Activated CD8-positive, alpha-beta memory T cell treated with anti-CD3 and anti-CD28 coated beads, Interleukin-2, amount 10 ng/mL, durations not matched to agents 7 days and 5 days (primary cell): ENCODE measurements at regions not wholly inside any gene's neighbourhood (a gene's known extent, or its start where the extent isn't known, plus 50 kb on each side); places are given as distances from the start of the nearest gene placed in this dataset.
A peak's percentile ranks its signal among the peaks of the same experiment; 100 is the strongest.

Experiments
- ATAC-seq: fragments of 150-1000 bp; cut with Tn5 transposase; one replicate; pipeline ENCODE4 v1.10.0; 2021; ENCODE audit warnings: moderate library complexity
- CTCF ChIA-PET: fragments of 350-600 bp; sonication (Branson Sonifier 250); formaldehyde crosslinking; loops from one replicate; lab custom pipeline; 2021; ENCODE audit warnings: antibody characterized with exemption; lab: Charles Lee
- DNase-seq: peaks from one replicate; pipeline ENCODE4 v3.0.0-alpha.2; 2020
- H3K27ac Mint-ChIP-seq: one replicate; pipeline ENCODE4 v1.8.0; 2021; ENCODE audit warnings: mild to moderate bottlenecking, mixed read lengths
- H3K27me3 Mint-ChIP-seq: one replicate; pipeline ENCODE4 v1.8.0; 2021; ENCODE audit warnings: mixed read lengths
- H3K36me3 Mint-ChIP-seq: one replicate; pipeline ENCODE4 v1.8.0; 2021; ENCODE audit warnings: mild to moderate bottlenecking, mixed read lengths
- H3K4me1 Mint-ChIP-seq: one replicate; pipeline ENCODE4 v1.8.0; 2021; ENCODE audit warnings: mixed read lengths
- H3K4me3 Mint-ChIP-seq: one replicate; pipeline ENCODE4 v1.8.0; 2021; ENCODE audit warnings: mild to moderate bottlenecking, moderate library complexity, mixed read lengths
- H3K9me3 Mint-ChIP-seq: one replicate; pipeline ENCODE4 v1.8.0; 2022; ENCODE audit warnings: low read depth, mixed read lengths

DNA sequence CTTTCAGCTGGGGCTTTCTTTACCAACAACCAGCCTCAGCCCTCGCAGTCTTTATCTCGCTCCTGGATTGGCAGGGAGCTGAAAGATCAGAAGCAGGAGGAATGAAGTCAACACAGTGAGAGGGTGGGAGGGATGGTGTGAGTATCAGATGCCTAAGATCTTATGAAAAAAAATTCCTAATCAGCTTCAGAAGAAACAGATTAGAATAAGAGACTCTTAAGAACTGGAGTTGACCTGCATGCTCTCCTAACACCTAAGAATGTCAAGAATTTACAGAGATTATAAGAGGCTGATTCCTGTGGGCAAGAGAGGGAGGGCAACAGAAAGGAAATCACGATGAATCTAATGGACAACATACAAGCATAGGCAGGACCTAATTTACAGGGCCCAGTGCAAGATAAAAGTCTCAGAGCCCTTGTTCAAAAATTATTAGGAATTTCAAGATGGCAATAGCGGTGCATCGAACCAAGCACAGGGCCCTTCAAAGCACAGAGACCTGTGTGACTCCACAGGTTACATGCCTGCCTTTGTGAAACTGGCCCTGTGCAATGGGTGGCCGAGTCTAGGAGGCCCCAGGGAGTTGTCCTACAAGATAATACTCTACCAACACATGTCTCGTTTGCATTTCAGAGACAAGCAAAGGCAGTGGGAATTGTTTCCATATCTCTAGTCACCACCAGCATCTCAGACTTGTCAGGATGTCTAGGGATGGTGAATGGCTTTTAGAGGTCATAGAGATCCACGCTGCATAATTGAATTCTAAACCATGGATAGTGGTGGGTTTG is 65.3 kb upstream of the PPP2R5A start:
- Mint-ChIP-seq H3K4me3 (no peak overlapping the region), H3K36me3 (no peaks in the 10 kb centered on the region), H3K27ac (no peak overlapping the region), H3K27me3 (peaks cover 2% of the 10 kb centered on the region), H3K9me3 (no peaks in the 10 kb centered on the region), H3K4me1 (peaks cover 26% of the 10 kb centered on the region)
- ATAC-seq (no peak), DNase-seq (no peak)
- CTCF ChIA-PET = no interaction called here

DNA sequence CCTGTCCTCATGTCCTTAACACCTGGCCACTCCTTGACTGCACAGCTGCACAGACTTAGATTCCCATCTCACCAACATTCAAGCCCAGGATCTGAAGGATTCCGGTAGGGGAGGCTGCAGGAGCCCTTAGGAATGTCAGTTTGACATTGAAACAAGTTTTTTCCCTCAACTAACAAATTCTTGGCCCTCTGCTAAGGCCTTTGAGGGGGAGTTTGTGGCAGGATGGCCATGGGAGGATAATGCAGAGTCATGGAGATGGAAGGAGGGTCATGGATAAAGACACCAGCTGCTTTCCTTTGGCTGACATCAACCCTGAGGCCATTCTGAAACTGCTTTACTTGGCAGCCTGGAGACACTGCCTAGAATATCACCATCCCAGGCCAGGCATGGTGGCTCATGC is 63.4 kb upstream of the PPP2R5A start:
- Mint-ChIP-seq H3K36me3 (no peaks in the 10 kb centered on the region), H3K9me3 (no peaks in the 10 kb centered on the region), H3K27ac (no peak overlapping the region), H3K4me3 (no peak overlapping the region), H3K4me1 (peaks cover 43% of the 10 kb centered on the region), H3K27me3 (no peaks in the 10 kb centered on the region)
- ATAC-seq (no peak), DNase-seq (no peak)
- CTCF ChIA-PET = no interaction called here

DNA sequence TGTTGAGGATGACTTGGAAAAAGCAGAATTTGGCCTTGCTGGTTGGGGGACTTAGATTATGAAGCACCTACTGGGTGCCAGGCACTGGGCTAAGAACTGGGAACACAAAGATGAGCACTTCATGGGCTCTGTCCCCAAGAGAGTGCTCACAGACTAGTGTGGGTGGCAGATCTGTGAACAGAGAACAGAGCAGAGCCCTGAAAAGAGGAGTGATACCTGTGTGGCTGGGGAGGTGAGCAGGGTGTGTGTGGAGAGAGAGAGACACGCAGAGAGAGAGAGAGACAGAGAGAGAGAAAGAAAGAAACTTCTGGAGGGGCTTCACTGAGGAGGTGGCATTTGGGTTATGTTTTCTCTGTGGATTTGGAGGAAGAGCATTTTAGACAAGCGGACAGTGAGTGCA is 61.1 kb upstream of the PPP2R5A start:
- ATAC-seq (no peak), DNase-seq (no peak)
- Mint-ChIP-seq H3K27ac (peak overlapping the region; percentile 10), H3K36me3 (no peaks in the 10 kb centered on the region), H3K27me3 (no peaks in the 10 kb centered on the region), H3K4me1 (peaks cover 36% of the 10 kb centered on the region), H3K9me3 (no peaks in the 10 kb centered on the region), H3K4me3 (no peak overlapping the region)
- CTCF ChIA-PET = no interaction called here

DNA sequence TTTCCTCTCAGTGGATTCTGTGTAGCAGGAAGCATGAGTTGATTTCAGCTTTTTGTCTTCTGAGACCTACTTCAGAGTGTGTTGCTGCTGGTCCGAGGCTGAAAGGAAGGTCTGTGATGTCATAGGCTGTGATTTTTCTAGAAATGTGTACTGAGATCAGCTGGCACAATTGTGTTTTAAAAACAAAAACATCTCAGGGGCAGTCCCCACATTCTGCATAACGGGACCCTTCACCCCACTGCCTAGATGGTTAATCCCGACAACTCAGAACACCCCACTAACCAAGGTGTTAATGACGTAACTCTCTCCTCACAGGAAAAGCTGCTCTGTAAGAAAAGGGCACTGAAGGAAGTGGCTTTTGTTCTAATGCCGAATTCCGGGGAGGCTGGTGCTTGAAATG is 59.8 kb upstream of the PPP2R5A start:
- CTCF ChIA-PET = interaction anchor here (1.0 to 1.6 kb wide), 3 partner anchors 61 to 230 kb away, joined by 3 to 4 read pairs (median 3); partner anchors contain the start of genes DTL and INTS7
- Mint-ChIP-seq H3K27me3 (no peaks in the 10 kb centered on the region), H3K36me3 (no peaks in the 10 kb centered on the region), H3K4me3 (peak overlapping the region; percentile 53), H3K9me3 (no peaks in the 10 kb centered on the region), H3K27ac (peak overlapping the region; percentile 87), H3K4me1 (peaks cover 29% of the 10 kb centered on the region)
- ATAC-seq = peak; percentile 82
- DNase-seq = peak; percentile 61

DNA sequence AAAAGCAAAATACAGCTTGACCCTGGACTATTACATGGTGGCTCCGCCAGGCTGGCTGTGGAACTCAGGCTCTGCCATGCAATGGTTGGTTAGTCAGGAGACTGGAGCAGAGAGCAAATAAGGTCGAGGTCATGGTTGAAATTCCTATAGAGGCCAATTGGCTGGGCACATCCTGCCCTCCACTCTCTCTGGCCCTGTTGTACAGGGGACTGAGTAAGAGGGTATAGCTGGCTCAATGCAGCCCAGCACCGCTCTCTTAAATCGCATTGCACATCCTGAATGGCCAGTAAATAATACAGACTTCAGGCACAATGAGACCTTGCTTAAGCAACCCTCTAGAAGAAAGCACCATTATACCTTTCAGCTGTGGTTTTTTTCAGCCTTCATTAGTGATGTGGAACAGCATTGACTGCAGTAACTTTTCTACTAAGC is 59.3 kb upstream of the PPP2R5A start:
- no peak for DNase-seq
- no peaks in the 10 kb centered on the region for H3K36me3 Mint-ChIP-seq
- peaks cover 29% of the 10 kb centered on the region for H3K4me1 Mint-ChIP-seq
- no peaks in the 10 kb centered on the region for H3K9me3 Mint-ChIP-seq
- H3K4me3 Mint-ChIP-seq = no peak overlapping the region
- H3K27ac Mint-ChIP-seq = peak overlapping the region; percentile 87
- peak; percentile 55 for ATAC-seq
- H3K27me3 Mint-ChIP-seq = no peaks in the 10 kb centered on the region
- CTCF ChIA-PET = interaction anchor here (1.0 to 1.6 kb wide), 3 partner anchors 30 to 230 kb away, joined by 3 to 5 read pairs (median 3); no protein-coding TSS in a partner anchor

DNA sequence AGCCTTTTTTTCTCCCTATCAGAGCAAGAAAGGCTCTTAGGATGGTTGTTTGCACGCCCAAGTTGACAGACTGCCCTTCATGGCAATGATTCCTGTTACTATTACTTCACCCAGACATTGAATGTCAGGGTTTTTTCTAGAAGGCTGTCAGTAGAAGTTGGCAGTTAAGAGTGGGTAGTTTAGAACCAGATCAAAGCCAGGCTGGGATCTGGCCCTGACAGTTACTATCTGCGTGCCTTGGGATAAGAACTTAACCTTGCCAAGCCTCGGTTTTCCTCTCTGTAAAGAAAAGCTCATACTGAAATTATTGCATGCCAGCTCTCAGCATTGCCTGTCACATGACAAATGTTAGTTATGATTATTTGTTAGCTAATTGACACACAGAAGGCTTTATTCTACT is 58.7 kb upstream of the PPP2R5A start:
- peak overlapping the region; percentile 44 for H3K27ac Mint-ChIP-seq
- ATAC-seq (no peak), DNase-seq (no peak)
- H3K4me1 Mint-ChIP-seq = peaks cover 29% of the 10 kb centered on the region
- no peaks in the 10 kb centered on the region for H3K27me3 Mint-ChIP-seq
- no peak overlapping the region for H3K4me3 Mint-ChIP-seq
- CTCF ChIA-PET = interaction anchor here (1.0 to 1.6 kb wide), 2 partner anchors 30 to 229 kb away, joined by 3 to 5 read pairs; no protein-coding TSS in a partner anchor
- H3K36me3 Mint-ChIP-seq = no peaks in the 10 kb centered on the region
- no peaks in the 10 kb centered on the region for H3K9me3 Mint-ChIP-seq

DNA sequence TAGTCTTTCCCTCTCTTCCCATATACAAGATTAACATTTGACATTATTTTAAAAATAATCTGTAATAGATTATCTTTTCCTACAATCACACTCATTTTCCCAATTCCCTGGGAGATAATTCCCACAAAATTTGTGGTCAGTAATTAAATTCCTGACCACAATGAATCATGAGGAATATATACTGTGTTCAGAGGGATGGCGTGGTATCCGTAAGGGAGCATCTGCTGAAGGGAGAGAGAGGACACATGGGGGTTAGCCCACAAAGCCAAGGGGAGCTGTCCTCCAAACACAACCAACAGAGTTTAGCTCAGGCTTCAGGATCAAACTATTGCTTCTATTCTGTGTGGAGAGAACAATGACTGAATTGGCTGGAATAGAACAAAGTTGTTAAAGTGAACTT is 57.1 kb upstream of the PPP2R5A start:
- CTCF ChIA-PET = interaction anchor here (1.9 kb wide), 1 partner anchor 193 kb away, joined by 4 read pairs; the partner anchor contains the start of genes DTL and INTS7
- Mint-ChIP-seq H3K4me3 (no peak overlapping the region), H3K27ac (no peak overlapping the region), H3K27me3 (no peaks in the 10 kb centered on the region), H3K36me3 (peaks cover 2% of the 10 kb centered on the region), H3K4me1 (peaks cover 40% of the 10 kb centered on the region), H3K9me3 (no peaks in the 10 kb centered on the region)
- no peak for ATAC-seq
- no peak for DNase-seq

DNA sequence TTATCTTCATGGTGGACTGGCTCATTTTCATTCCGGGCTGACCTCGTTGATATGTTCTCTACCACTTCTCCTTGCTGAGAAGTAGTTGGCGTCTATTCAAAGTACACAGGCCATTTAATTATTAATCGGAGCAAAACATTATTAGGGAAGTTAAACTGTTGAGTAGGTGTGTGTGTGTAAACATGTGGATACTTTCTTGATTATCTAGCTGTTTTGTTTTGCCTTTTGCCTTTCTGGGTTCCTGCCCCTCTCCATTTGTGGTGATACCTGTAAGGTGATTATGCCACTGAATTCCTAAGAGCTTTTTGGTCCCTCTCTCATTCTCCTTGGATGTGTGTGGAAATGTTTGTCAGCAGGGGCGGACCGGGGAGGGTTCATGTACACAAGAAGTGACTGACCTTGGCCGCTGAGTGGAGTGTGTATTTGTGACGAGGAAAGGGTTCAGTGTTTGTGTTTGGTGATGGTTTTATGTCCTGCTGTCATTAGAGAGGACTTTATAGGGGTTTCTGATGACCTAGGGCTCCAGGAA is 56.6 kb upstream of the PPP2R5A start:
- no peaks in the 10 kb centered on the region for H3K27me3 Mint-ChIP-seq
- H3K4me1 Mint-ChIP-seq = peaks cover 45% of the 10 kb centered on the region
- no peaks in the 10 kb centered on the region for H3K9me3 Mint-ChIP-seq
- DNase-seq (no peak), ATAC-seq (no peak)
- peaks cover 2% of the 10 kb centered on the region for H3K36me3 Mint-ChIP-seq
- CTCF ChIA-PET = interaction anchor here (1.9 kb wide), 1 partner anchor 194 kb away, joined by 4 read pairs; the partner anchor contains the start of genes DTL and INTS7
- no peak overlapping the region for H3K27ac Mint-ChIP-seq
- no peak overlapping the region for H3K4me3 Mint-ChIP-seq

DNA sequence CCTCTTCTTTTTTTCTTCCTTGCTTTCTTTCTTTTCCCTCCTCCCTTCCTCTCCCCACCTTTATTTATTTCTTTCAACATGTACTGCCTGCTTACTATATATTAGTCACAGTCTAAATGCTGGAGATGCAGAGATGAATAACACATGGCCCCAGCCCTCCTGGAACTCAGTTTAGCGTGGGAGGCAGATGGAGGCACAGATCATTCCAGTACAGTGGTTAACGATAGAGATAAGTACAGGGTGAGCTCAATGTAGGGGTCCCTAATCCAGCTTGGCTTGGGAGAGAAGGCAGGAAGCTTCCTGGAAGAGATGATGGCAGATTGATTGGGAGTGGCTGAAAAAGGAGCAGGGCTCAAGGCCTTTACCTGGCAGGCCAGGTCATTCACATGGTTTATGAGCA is 55.6 kb upstream of the PPP2R5A start:
- peaks cover 44% of the 10 kb centered on the region for H3K4me1 Mint-ChIP-seq
- H3K27ac Mint-ChIP-seq = no peak overlapping the region
- no peak for ATAC-seq

DNA sequence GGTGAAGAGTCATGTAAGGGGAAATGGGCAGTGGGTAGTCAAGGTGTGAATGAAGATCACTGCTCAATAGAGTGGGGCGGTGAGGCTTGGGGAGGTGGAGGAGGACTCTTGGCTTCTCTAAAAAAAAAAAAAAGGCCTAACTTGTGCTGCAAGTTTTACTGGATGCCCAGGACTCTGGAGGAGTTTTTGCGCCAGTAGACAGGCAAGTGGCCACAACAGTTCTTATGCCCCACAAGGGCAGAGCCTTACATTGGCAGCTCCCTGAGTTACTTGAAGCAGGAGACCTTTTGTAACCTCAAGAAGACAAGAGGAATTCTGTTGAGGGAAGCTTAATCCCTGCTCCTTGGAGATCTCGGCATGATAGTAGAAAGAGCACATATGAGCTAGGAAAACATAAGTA is 54.9 kb upstream of the PPP2R5A start:
- ATAC-seq (no peak), DNase-seq (no peak)
- H3K27ac Mint-ChIP-seq = no peak overlapping the region
- peaks cover 2% of the 10 kb centered on the region for H3K36me3 Mint-ChIP-seq
- CTCF ChIA-PET = no interaction called here
- no peak overlapping the region for H3K4me3 Mint-ChIP-seq
- H3K27me3 Mint-ChIP-seq = no peaks in the 10 kb centered on the region
- peaks cover 42% of the 10 kb centered on the region for H3K4me1 Mint-ChIP-seq
- H3K9me3 Mint-ChIP-seq = no peaks in the 10 kb centered on the region

More for the DNA sequence above, 55.6 kb upstream of the PPP2R5A start:
- no peak for DNase-seq
- CTCF ChIA-PET = interaction anchor here (1.9 kb wide), 1 partner anchor 195 kb away, joined by 4 read pairs; the partner anchor contains the start of genes DTL and INTS7
- Mint-ChIP-seq H3K36me3 (peaks cover 2% of the 10 kb centered on the region), H3K27me3 (no peaks in the 10 kb centered on the region), H3K9me3 (no peaks in the 10 kb centered on the region), H3K4me3 (no peak overlapping the region)

DNA sequence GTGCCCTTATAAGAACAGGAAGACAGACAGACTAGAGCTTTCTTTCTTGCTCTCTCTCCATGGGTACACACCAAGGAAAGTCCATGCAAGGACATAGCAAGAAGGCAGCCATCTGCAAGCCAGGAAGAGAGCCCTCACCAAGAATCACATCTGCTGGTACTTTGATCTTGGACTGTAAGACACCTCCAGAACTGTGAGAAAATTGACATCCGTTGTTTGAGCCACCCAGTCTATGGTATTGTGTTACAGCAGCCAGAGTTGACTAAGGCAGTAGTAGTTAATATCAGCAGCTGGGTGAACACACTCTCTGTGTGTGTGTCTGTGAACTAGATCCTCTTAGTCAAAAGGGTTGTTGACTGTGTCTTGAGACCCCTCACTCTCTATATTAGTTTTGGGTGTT is 53.8 kb upstream of the PPP2R5A start:
- H3K9me3 Mint-ChIP-seq = no peaks in the 10 kb centered on the region
- peaks cover 2% of the 10 kb centered on the region for H3K36me3 Mint-ChIP-seq
- peaks cover 38% of the 10 kb centered on the region for H3K4me1 Mint-ChIP-seq
- H3K27ac Mint-ChIP-seq = no peak overlapping the region
- no peaks in the 10 kb centered on the region for H3K27me3 Mint-ChIP-seq
- CTCF ChIA-PET = interaction anchor here (1.7 kb wide), 1 partner anchor 28 kb away, joined by 5 read pairs; no protein-coding TSS in a partner anchor
- DNase-seq = no peak
- ATAC-seq = no peak
- no peak overlapping the region for H3K4me3 Mint-ChIP-seq

DNA sequence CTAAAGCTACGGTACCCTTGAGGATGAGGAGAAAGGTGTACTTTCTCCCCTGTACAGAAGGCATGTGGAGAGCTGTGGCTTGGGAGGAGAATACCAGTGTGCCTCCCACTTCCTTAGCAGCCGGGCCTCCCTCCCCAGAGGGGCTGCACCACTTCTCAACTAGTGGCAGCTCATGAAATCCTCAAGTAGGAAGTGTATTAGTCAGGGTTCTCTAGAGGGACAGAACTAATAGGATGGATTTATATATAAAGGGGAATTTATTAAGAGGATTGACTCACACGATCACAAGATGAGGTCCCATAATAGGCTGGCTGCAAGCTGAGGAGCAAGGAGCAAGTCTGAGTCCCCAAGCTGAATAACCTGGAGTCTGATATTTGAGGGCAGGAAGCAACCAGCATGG is 53.1 kb upstream of the PPP2R5A start:
- no peaks in the 10 kb centered on the region for H3K9me3 Mint-ChIP-seq
- no peaks in the 10 kb centered on the region for H3K27me3 Mint-ChIP-seq
- ATAC-seq = no peak
- peaks cover 36% of the 10 kb centered on the region for H3K4me1 Mint-ChIP-seq
- no peak overlapping the region for H3K4me3 Mint-ChIP-seq
- H3K27ac Mint-ChIP-seq = no peak overlapping the region
- CTCF ChIA-PET = interaction anchor here (1.3 to 1.7 kb wide), 2 partner anchors 10 to 28 kb away, joined by 3 to 5 read pairs; no protein-coding TSS in a partner anchor
- DNase-seq = no peak
- peaks cover 2% of the 10 kb centered on the region for H3K36me3 Mint-ChIP-seq

DNA sequence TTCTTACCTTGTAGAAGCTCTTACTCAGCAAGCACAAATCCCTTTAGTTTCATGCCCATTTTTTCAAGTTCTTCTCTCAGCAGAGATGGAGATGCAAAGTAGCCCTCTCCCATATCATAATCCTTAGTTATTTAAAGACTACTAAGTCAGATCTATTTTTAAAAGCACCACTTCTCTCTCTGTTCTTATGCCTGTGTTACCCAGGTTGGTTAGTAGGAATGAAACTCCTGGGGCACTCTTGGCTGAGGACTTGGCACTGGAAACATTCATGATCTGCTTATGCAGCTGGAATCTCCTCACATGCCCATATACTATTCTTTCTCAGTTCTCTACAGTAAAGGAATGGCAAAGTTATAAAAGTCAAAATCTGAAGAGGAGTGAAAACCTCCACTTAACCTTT is 51.9 kb upstream of the PPP2R5A start:
- Mint-ChIP-seq H3K4me1 (peaks cover 37% of the 10 kb centered on the region), H3K27me3 (no peaks in the 10 kb centered on the region), H3K27ac (no peak overlapping the region), H3K4me3 (no peak overlapping the region), H3K9me3 (no peaks in the 10 kb centered on the region), H3K36me3 (peaks cover 2% of the 10 kb centered on the region)
- no peak for DNase-seq
- CTCF ChIA-PET = no interaction called here
- no peak for ATAC-seq
